K562 (cell line): ENCODE measurements at regions not wholly inside any gene's neighbourhood (a gene's known extent, or its start where the extent isn't known, plus 50 kb on each side); places are given as distances from the start of the nearest gene placed in this dataset.

Source experiments
- ATAC-seq: fragments of 200-7000 bp; cut with Tn5 transposase; 3 replicates; pipeline ENCODE4 v1.9.1; 2020; ENCODE audit warnings: moderate library complexity
- BruUV-seq: library from RNA; stranded (reverse); fragments of 400-500 nt; replicated peaks from 2 replicates; lab custom pipeline; 2021; lab: Mats Ljungman, UMichigan
- CTCF ChIA-PET: fragments of 300-600 bp; formaldehyde crosslinking; extraction: SDS; loops from one replicate; lab custom pipeline; 2021; ENCODE audit warnings: low intra/inter-chr PET ratio; lab: Yijun Ruan, JAX
- POLR2A ChIA-PET: fragments of 300-600, 350-650 bp; sonication (Branson Sonifier 250); formaldehyde crosslinking; extraction: SDS; loops from one replicate; lab custom pipeline; 2021; ENCODE audit warnings: antibody characterized with exemption, inconsistent platforms; lab: Yijun Ruan, JAX
- DNase-seq, 4 experiments: peaks; one replicate each; pipeline versions ENCODE4 v3.0.0 to v3.0.0-alpha.2; 2011 to 2018; ENCODE audit warnings: low spot score in 3 of 4, mixed read lengths in 3 of 4; ENCODE audit errors: extremely low read depth in 1 of 4
- FAIRE-seq: peaks from 2 replicates; lab custom pipeline; 2011; peaks lifted over from hg19 to GRCh38; lab: Jason Lieb, UNC
- H2AFZ ChIP-seq: 2 replicates; pipeline ENCODE4 v1.6.0; 2011; ENCODE audit warnings: low read depth, low read length, control low read depth, inconsistent platforms
- H3K27ac ChIP-seq: fragments of 200-600 bp; 3 replicates; pipeline ENCODE4 v1.8.0; 2011; ENCODE audit warnings: low read depth, mild to moderate bottlenecking, control low read depth, inconsistent platforms, low read length, moderate library complexity, mixed read lengths; ENCODE audit errors: extremely low read depth
- H3K27me3 ChIP-seq, 2 experiments: fragments of 300-600 bp in 1 of 2; 2 replicates in 1 of 2; 3 replicates in 1 of 2; pipeline versions ENCODE4 v1.6.0 to v1.8.0; 2011; ENCODE audit warnings: inconsistent platforms in 2 of 2, low read length in 2 of 2, mild to moderate bottlenecking in 1 of 2, mixed read lengths in 1 of 2, moderate library complexity in 1 of 2; ENCODE audit not compliant: control insufficient read depth in 2 of 2, insufficient read depth in 2 of 2
- H3K36me3 ChIP-seq: fragments of 300-600 bp; 3 replicates; pipeline ENCODE4 v1.8.0; 2011; ENCODE audit warnings: mild to moderate bottlenecking, low read length, inconsistent platforms; ENCODE audit not compliant: control insufficient read depth, insufficient read depth
- H3K4me1 ChIP-seq, 2 experiments: fragments of 200-600 bp in 1 of 2; replicated peaks in 1 of 2; 2 replicates in 1 of 2; 3 replicates in 1 of 2; pipeline versions ENCODE4 v1.5.1 to v1.8.0; 2011; ENCODE audit warnings: inconsistent platforms in 2 of 2, low read length in 2 of 2, mild to moderate bottlenecking in 1 of 2, mixed read lengths in 1 of 2, moderate library complexity in 1 of 2; ENCODE audit not compliant: control insufficient read depth in 2 of 2, insufficient read depth in 2 of 2
- H3K4me2 ChIP-seq: 2 replicates; pipeline ENCODE4 v1.6.1; 2011; ENCODE audit warnings: low read length, control low read depth, inconsistent platforms, mixed read lengths; ENCODE audit not compliant: insufficient read depth
- H3K4me3 ChIP-seq: fragments of 200-600 bp; sonication (generic), shearing (Covaris generic); 2 replicates; pipeline ENCODE4 v1.5.1; 2016; ENCODE audit warnings: control low read depth, inconsistent platforms
- H3K79me2 ChIP-seq: fragments of 200-600 bp; 3 replicates; pipeline ENCODE4 v1.8.0; 2011; ENCODE audit warnings: low read length, inconsistent platforms; ENCODE audit not compliant: control insufficient read depth, insufficient read depth
- H3K9ac ChIP-seq, 2 experiments: 2 replicates each; pipeline versions ENCODE4 v1.6.0 to v1.6.1; 2011; ENCODE audit warnings: low read depth in 2 of 2, low read length in 2 of 2, control low read depth in 1 of 2, inconsistent platforms in 1 of 2, mild to moderate bottlenecking in 1 of 2, mixed read lengths in 1 of 2; ENCODE audit not compliant: insufficient read depth in 1 of 2
- H3K9me1 ChIP-seq: one replicate; pipeline ENCODE4 v1.6.0; 2011; ENCODE audit warnings: inconsistent platforms, mild to moderate bottlenecking, low read length, moderate library complexity; ENCODE audit not compliant: control insufficient read depth, insufficient read depth
- H3K9me3 ChIP-seq: replicated peaks from 2 replicates; pipeline ENCODE4 v1.5.1; 2011; ENCODE audit warnings: low read depth, low read length, inconsistent platforms; ENCODE audit not compliant: control insufficient read depth, insufficient read depth
- H4K20me1 ChIP-seq: replicated peaks from 2 replicates; pipeline ENCODE4 v1.6.1; 2011; ENCODE audit warnings: low read length, inconsistent platforms, mixed read lengths; ENCODE audit not compliant: control insufficient read depth, insufficient read depth
- ASH1L ChIP-seq: fragments of 450-650 bp; IDR thresholded peaks from 2 replicates; pipeline ENCODE4 v1.6.1; 2018; ENCODE audit warnings: borderline replicate concordance, mild to moderate bottlenecking, low read depth; ENCODE audit not compliant: partially characterized antibody
- BHLHE40 ChIP-seq: IDR thresholded peaks from 2 replicates; pipeline ENCODE4 v1.6.1; 2011; ENCODE audit warnings: low read length, improper control_type of control experiment
- ESRRB ChIP-seq: fragments of 250-450 bp; sonication (Bioruptor Pico); IDR thresholded peaks from 2 replicates; pipeline ENCODE4 v1.5.0; 2020; ENCODE audit warnings: mild to moderate bottlenecking, moderate library complexity, borderline replicate concordance
- HES1 ChIP-seq: fragments of 450-650 bp; IDR thresholded peaks from 2 replicates; pipeline ENCODE4 v1.6.1; 2016; ENCODE audit warnings: low read depth, mild to moderate bottlenecking, moderate library complexity
- HNRNPH1 ChIP-seq: fragments of 200-400 bp; formaldehyde crosslinking; optimal IDR thresholded peaks from 2 replicates; pipeline ENCODE3; 2017; ENCODE audit warnings: low read depth, mild to moderate bottlenecking, low read length, moderate library complexity
- KDM1A ChIP-seq, 2 experiments: fragments of 450-650 bp; IDR thresholded peaks; 2 replicates each; pipeline ENCODE4 v1.6.1; 2016; ENCODE audit warnings: mild to moderate bottlenecking in 2 of 2
- MXD1 ChIP-seq: fragments of 250-450 bp; sonication (Bioruptor Pico); IDR thresholded peaks from 2 replicates; pipeline ENCODE4 v1.8.0; 2021; ENCODE audit warnings: borderline replicate concordance, mild to moderate bottlenecking, moderate library complexity; ENCODE audit not compliant: poor library complexity, severe bottlenecking
- MYNN ChIP-seq, 2 experiments: sonication (generic); formaldehyde crosslinking in 1 of 2; IDR thresholded peaks; 2 replicates each; pipeline versions ENCODE4 v1.5.0 to v1.6.1; 2016 to 2020; ENCODE audit warnings: antibody characterized with exemption in 1 of 2, missing genetic modification reagents in 1 of 2
- PTTG1 ChIP-seq: fragments of 450-650 bp; IDR thresholded peaks from 2 replicates; pipeline ENCODE4 v1.6.1; 2016; ENCODE audit warnings: low read depth, mild to moderate bottlenecking, missing genetic modification characterization, missing compliant biosample characterization
- SMAD2 ChIP-seq: fragments of 150-350 bp; IDR thresholded peaks from 2 replicates; pipeline ENCODE4 v1.6.1; 2014; ENCODE audit warnings: low read depth, mild to moderate bottlenecking, low read length
- SMARCA4 ChIP-seq: fragments of 450-650 bp; IDR thresholded peaks from 2 replicates; pipeline ENCODE4 v1.6.1; 2016
- ZNF3 ChIP-seq: fragments of 250-450 bp; sonication (Bioruptor Pico); IDR thresholded peaks from 2 replicates; pipeline ENCODE4 v1.5.0; 2021; ENCODE audit warnings: mild to moderate bottlenecking, moderate library complexity
- WGBS: fragments of 100-300 bp; shearing (Covaris generic); methylation state at CpG from one replicate; pipeline ENCODE4 v1.1.6; 2016; ENCODE audit warnings: low coverage, mixed read lengths; ENCODE audit not compliant: insufficient coverage; ENCODE audit errors: missing lambda C conversion rate; 5-methylcytosine and 5-hydroxymethylcytosine counted together
- in situ Hi-C: fragments of 300-500 bp; cut with MboI; formaldehyde crosslinking; loops from 4 replicates; pipeline ENCODE4 v1.15.0; 2018; ENCODE audit warnings: inconsistent platforms, mixed read lengths
- intact Hi-C: fragments of 100-400 bp; cut with micrococcal nuclease; formaldehyde crosslinking; loops from 2 replicates; pipeline ENCODE4 v1.14.2; 2022
- TF ChIP-seq, protein P1 (sequence below): IDR thresholded peaks from 2 replicates; pipeline ENCODE4 v1.6.1; 2016; ENCODE audit warnings: missing genetic modification characterization, missing compliant biosample characterization

DNA sequence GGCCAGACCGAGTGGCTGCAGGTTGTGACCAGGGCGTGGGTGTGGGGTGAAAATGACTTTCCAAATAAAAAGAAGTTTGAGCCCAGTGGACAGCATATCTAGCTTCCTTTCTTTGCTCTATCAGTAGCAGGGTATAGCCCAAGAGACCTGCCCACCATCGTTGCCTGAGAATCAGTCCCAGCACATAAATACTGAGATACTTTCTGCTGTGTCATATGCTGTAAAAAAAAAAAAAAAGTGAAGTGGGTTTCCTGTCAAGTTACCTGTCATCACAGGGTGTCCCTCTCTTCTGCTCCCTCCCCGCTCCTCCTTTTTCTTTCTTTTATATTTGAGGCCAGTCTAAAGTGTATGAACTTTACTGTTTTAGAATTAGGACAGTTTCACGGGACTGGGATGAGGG, 330.3 kb upstream of the BOD1L1 start (continued):
- TF ChIP-seq ASH1L (no peak), MXD1 (CRISPR knock-in tag) (no peak)
- TF ChIP-seq, all 486 proteins: peak for 0

DNA sequence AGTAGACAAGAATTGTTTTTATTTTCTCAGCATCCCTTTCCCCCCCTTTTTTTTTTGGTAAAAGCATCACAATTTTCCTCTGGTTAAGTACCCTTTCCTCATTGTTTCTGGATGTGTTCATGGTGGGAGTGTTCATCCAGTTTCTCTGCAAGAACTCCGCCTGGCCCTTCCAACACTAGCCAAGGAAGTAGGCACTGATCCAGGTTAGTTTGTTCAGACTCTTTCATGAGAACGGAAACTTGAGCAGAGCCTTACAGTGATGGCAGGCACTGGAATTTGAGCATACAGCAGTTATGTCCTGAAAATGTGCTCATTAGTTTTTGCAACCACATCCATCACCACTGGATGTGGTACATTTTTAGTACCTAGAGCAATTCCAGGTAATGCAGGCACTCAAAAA, 336.1 kb upstream of the BOD1L1 start:
- Histone ChIP-seq H2AFZ (no peak overlapping the region), H3K9me3 (no peaks in the 10 kb centered on the region), H4K20me1 (no peaks in the 10 kb centered on the region), H3K9me1 (no peaks in the 10 kb centered on the region), H3K27ac (no peak overlapping the region), H3K4me3 (no peak overlapping the region), H3K36me3 (no peaks in the 10 kb centered on the region), H3K9ac (no peak overlapping the region), H3K4me1 (no peaks in the 10 kb centered on the region), H3K4me2 (no peak overlapping the region), H3K79me2 (no peaks in the 10 kb centered on the region), H3K27me3 (no peaks in the 10 kb centered on the region)
- FAIRE-seq (no peak), DNase-seq (no peak), ATAC-seq (no peak)
- BruUV-seq: no TSS peak
- 4% methylated on average over 2 of the region's 2 CpGs for WGBS
- POLR2A ChIA-PET: no interaction called here
- in situ Hi-C loops (no loop called here), intact Hi-C loops (no loop called here)
- CTCF ChIA-PET: no interaction called here
- TF ChIP-seq HES1 (no peak), PTTG1 (tag) (no peak), ZNF3 (CRISPR knock-in tag) (no peak), MYNN (IDR thresholded peaks at IDR 0.05) (no peak), MYNN (CRISPR knock-in tag; IDR thresholded peaks at IDR 0.05) (no peak), KDM1A (IDR thresholded peaks at IDR 0.05) (no peak), HNRNPH1 (no peak), ESRRB (CRISPR knock-in tag) (no peak), BHLHE40 (no peak), SMARCA4 (no peak), SMAD2 (no peak)
- TF ChIP-seq, protein P1, sequence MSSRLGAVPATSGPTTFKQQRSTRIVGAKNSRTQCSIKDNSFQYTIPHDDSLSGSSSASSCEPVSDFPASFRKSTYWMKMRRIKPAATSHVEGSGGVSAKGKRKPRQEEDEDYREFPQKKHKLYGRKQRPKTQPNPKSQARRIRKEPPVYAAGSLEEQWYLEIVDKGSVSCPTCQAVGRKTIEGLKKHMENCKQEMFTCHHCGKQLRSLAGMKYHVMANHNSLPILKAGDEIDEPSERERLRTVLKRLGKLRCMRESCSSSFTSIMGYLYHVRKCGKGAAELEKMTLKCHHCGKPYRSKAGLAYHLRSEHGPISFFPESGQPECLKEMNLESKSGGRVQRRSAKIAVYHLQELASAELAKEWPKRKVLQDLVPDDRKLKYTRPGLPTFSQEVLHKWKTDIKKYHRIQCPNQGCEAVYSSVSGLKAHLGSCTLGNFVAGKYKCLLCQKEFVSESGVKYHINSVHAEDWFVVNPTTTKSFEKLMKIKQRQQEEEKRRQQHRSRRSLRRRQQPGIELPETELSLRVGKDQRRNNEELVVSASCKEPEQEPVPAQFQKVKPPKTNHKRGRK (tag): no peak
